IMR-90 (cell line): ENCODE measurements at regions not wholly inside any gene's neighbourhood (a gene's known extent, or its start where the extent isn't known, plus 50 kb on each side); places are given as distances from the start of the nearest gene placed in this dataset.

Experiments
- ATAC-seq: fragments of 200-7000 bp; cut with Tn5 transposase; 2 replicates; pipeline ENCODE4 v1.9.1; 2020; ENCODE audit warnings: low read depth, mild to moderate bottlenecking, moderate library complexity
- BruUV-seq: library from RNA; stranded (reverse); fragments of 400-500 nt; replicated peaks from 2 replicates; lab custom pipeline; 2021; lab: Mats Ljungman, UMichigan
- CTCF ChIA-PET: fragments of 300-600 bp; formaldehyde crosslinking; extraction: SDS; loops from one replicate; lab custom pipeline; 2021; ENCODE audit warnings: antibody characterized with exemption; lab: Yijun Ruan, JAX
- POLR2A ChIA-PET: fragments of 300-600 bp; sonication (Branson Sonifier 250); formaldehyde crosslinking; loops from one replicate; lab custom pipeline; 2022; ENCODE audit warnings: antibody characterized with exemption; ENCODE audit not compliant: unreplicated experiment; lab: Charles Lee
- DNase-seq: peaks from one replicate; pipeline ENCODE4 v3.0.0; 2013
- H2AFZ ChIP-seq: replicated peaks from 2 replicates; pipeline ENCODE3; 2013; ENCODE audit warnings: low read length, mild to moderate bottlenecking; ENCODE audit not compliant: poor library complexity
- H2AK5ac ChIP-seq: 2 replicates; pipeline ENCODE4 v1.6.1; 2013; ENCODE audit warnings: low read depth, low read length, inconsistent platforms
- H2AK9ac ChIP-seq: replicated peaks from 2 replicates; pipeline ENCODE3; 2013; ENCODE audit warnings: mild to moderate bottlenecking, low read depth, low read length, moderate library complexity; ENCODE audit not compliant: poor library complexity
- H2BK120ac ChIP-seq: 2 replicates; pipeline ENCODE4 v1.6.1; 2013; ENCODE audit warnings: low read depth, low read length, inconsistent platforms
- H2BK15ac ChIP-seq: 3 replicates; pipeline ENCODE4 v1.6.1; 2013; ENCODE audit warnings: low read depth, low read length, inconsistent platforms
- H2BK20ac ChIP-seq: 2 replicates; pipeline ENCODE4 v1.6.1; 2013; ENCODE audit warnings: low read depth, mild to moderate bottlenecking, inconsistent platforms, low read length, moderate library complexity
- H2BK5ac ChIP-seq: 2 replicates; pipeline ENCODE4 v1.6.1; 2013; ENCODE audit warnings: mild to moderate bottlenecking, low read depth, low read length, inconsistent platforms; ENCODE audit not compliant: poor library complexity, severe bottlenecking
- H3K14ac ChIP-seq: replicated peaks from 2 replicates; pipeline ENCODE4 v1.6.1; 2013; ENCODE audit warnings: low read depth, low read length, inconsistent platforms
- H3K18ac ChIP-seq: 2 replicates; pipeline ENCODE4 v1.6.1; 2013; ENCODE audit warnings: low read depth, low read length, control low read depth
- H3K23ac ChIP-seq: 2 replicates; pipeline ENCODE4 v1.6.1; 2013; ENCODE audit warnings: low read depth, low read length, inconsistent platforms
- H3K27ac ChIP-seq: 2 replicates; pipeline ENCODE4 v1.5.1; 2013; ENCODE audit warnings: mild to moderate bottlenecking, control low read depth, low read length; ENCODE audit not compliant: insufficient read depth
- H3K27me3 ChIP-seq: 2 replicates; pipeline ENCODE4 v1.6.1; 2013; ENCODE audit warnings: low read length; ENCODE audit not compliant: control insufficient read depth, insufficient read depth
- H3K36me3 ChIP-seq: 2 replicates; pipeline ENCODE4 v1.6.1; 2013; ENCODE audit warnings: low read length, mixed read lengths; ENCODE audit not compliant: control insufficient read depth, insufficient read depth
- H3K4ac ChIP-seq: 2 replicates; pipeline ENCODE4 v1.6.1; 2013; ENCODE audit warnings: low read depth, low read length, inconsistent platforms
- H3K4me1 ChIP-seq: 2 replicates; pipeline ENCODE4 v1.6.1; 2013; ENCODE audit warnings: low read length, mixed read lengths; ENCODE audit not compliant: control insufficient read depth, insufficient read depth
- H3K4me2 ChIP-seq: 2 replicates; pipeline ENCODE4 v1.6.1; 2013; ENCODE audit warnings: low read depth, mild to moderate bottlenecking, control low read depth, low read length, moderate library complexity
- H3K4me3 ChIP-seq: 2 replicates; pipeline ENCODE4 v1.5.1; 2013; ENCODE audit warnings: low read depth, mild to moderate bottlenecking, control low read depth, low read length, moderate library complexity; ENCODE audit not compliant: insufficient read depth
- H3K56ac ChIP-seq: 2 replicates; pipeline ENCODE4 v1.6.1; 2013; ENCODE audit warnings: low read length, inconsistent platforms; ENCODE audit not compliant: insufficient read depth; ENCODE audit errors: extremely low read depth
- H3K79me1 ChIP-seq, 2 experiments: 2 replicates each; pipeline ENCODE4 v1.6.1; 2013; ENCODE audit warnings: low read length in 2 of 2, inconsistent platforms in 1 of 2, low read depth in 1 of 2
- H3K9ac ChIP-seq: 2 replicates; pipeline ENCODE4 v1.6.1; 2013; ENCODE audit warnings: low read depth, low read length, control low read depth
- H3K9me1 ChIP-seq: 2 replicates; pipeline ENCODE4 v1.6.1; 2013; ENCODE audit warnings: low read length, inconsistent platforms; ENCODE audit not compliant: insufficient read depth
- H3K9me3 ChIP-seq: 2 replicates; pipeline ENCODE4 v1.6.1; 2013; ENCODE audit warnings: low read length; ENCODE audit not compliant: control insufficient read depth, insufficient read depth
- H4K20me1 ChIP-seq: 2 replicates; pipeline ENCODE4 v1.6.1; 2013; ENCODE audit warnings: low read length, inconsistent platforms; ENCODE audit not compliant: insufficient read depth
- H4K5ac ChIP-seq: 2 replicates; pipeline ENCODE4 v1.6.1; 2013; ENCODE audit warnings: mild to moderate bottlenecking, low read depth, low read length, control low read depth
- H4K8ac ChIP-seq, 2 experiments: 2 replicates each; pipeline ENCODE4 v1.6.1; 2013; ENCODE audit warnings: low read depth in 2 of 2, low read length in 2 of 2, control low read depth in 1 of 2, inconsistent platforms in 1 of 2
- H4K91ac ChIP-seq: 2 replicates; pipeline ENCODE4 v1.6.1; 2013; ENCODE audit warnings: low read depth, low read length, inconsistent platforms; ENCODE audit not compliant: insufficient read depth
- BHLHE40 ChIP-seq: fragments of 150-350 bp; IDR thresholded peaks from 2 replicates; pipeline ENCODE4 v1.6.1; 2016; ENCODE audit warnings: mild to moderate bottlenecking, low read depth, low read length
- CHD1 ChIP-seq: IDR thresholded peaks from 2 replicates; pipeline ENCODE4 v1.6.1; 2012; ENCODE audit warnings: low read depth, low read length, improper control_type of control experiment
- FOS ChIP-seq: fragments of 150-350 bp; IDR thresholded peaks from 2 replicates; pipeline ENCODE4 v1.6.1; 2016; ENCODE audit warnings: low read depth, low read length
- MAFK ChIP-seq: IDR thresholded peaks from 2 replicates; pipeline ENCODE4 v1.6.1; 2012; ENCODE audit warnings: low read depth, low read length, improper control_type of control experiment
- MAZ ChIP-seq: IDR thresholded peaks from 2 replicates; pipeline ENCODE4 v1.6.1; 2012; ENCODE audit warnings: low read depth, mild to moderate bottlenecking, low read length, improper control_type of control experiment, moderate library complexity, borderline replicate concordance
- MXI1 ChIP-seq: IDR thresholded peaks from 2 replicates; pipeline ENCODE4 v1.6.1; 2012; ENCODE audit warnings: low read depth, mild to moderate bottlenecking, low read length, moderate library complexity, borderline replicate concordance
- NFE2L2 ChIP-seq: fragments of 150-350 bp; IDR thresholded peaks from 2 replicates; pipeline ENCODE4 v1.6.1; 2016; ENCODE audit warnings: low read depth, mild to moderate bottlenecking, low read length
- POLR2A ChIP-seq: IDR thresholded peaks from 2 replicates; pipeline ENCODE4 v1.6.1; 2012; ENCODE audit warnings: mild to moderate bottlenecking, low read depth, low read length
- RAD21 ChIP-seq: IDR thresholded peaks from 2 replicates; pipeline ENCODE4 v1.6.1; 2012; ENCODE audit warnings: low read length, improper control_type of control experiment
- RCOR1 ChIP-seq: IDR thresholded peaks from 2 replicates; pipeline ENCODE4 v1.6.1; 2012; ENCODE audit warnings: mild to moderate bottlenecking, low read length, improper control_type of control experiment; ENCODE audit not compliant: insufficient replicate concordance
- RFX5 ChIP-seq: IDR thresholded peaks from 2 replicates; pipeline ENCODE4 v1.8.0; 2012; ENCODE audit warnings: low read depth, mild to moderate bottlenecking, low read length, moderate library complexity
- SMC3 ChIP-seq: fragments of 150-350 bp; IDR thresholded peaks from 2 replicates; pipeline ENCODE4 v1.6.1; 2016; ENCODE audit warnings: low read depth, mild to moderate bottlenecking, antibody characterized with exemption, low read length, moderate library complexity
- WGBS, 2 experiments: methylation state at CpG; one replicate each; pipeline versions ENCODE4 v1.1.5 to v1.1.7; 2013; ENCODE audit warnings: missing lambda C conversion rate in 2 of 2; ENCODE audit not compliant: insufficient read length in 1 of 2; ENCODE audit errors: extremely low coverage in 2 of 2; 5-methylcytosine and 5-hydroxymethylcytosine counted together
- dilution Hi-C: fragments of 300-500 bp; cut with HindIII; formaldehyde crosslinking; loops from one replicate; pipeline ENCODE4 v1.14.3; 2018; ENCODE audit warnings: low sequenced_read_pairs; ENCODE audit not compliant: unreplicated experiment
- in situ Hi-C: fragments of 300-500 bp; cut with MboI; formaldehyde crosslinking; loops from 3 replicates; pipeline ENCODE4 v1.14.3; 2019; ENCODE audit warnings: low sequenced_read_pairs, inconsistent platforms, mixed read lengths
- intact Hi-C: fragments of 100-400 bp; cut with micrococcal nuclease; formaldehyde crosslinking; loops from 2 replicates; pipeline ENCODE4 v1.10.0; 2022
- TF ChIP-seq, protein P1 (sequence below): fragments of 150-350 bp; IDR thresholded peaks from 2 replicates; pipeline ENCODE4 v1.6.1; 2017; ENCODE audit warnings: mild to moderate bottlenecking, antibody characterized with exemption, low read length, low read depth
- TF ChIP-seq, protein P2 (sequence below): conservative IDR thresholded peaks from 2 replicates; pipeline ENCODE4 v1.5.1; 2012; ENCODE audit warnings: mild to moderate bottlenecking, low read depth, low read length, improper control_type of control experiment
- TF ChIP-seq, protein P3 (sequence below): fragments of 150-350 bp; IDR thresholded peaks from 2 replicates; pipeline ENCODE4 v1.6.1; 2016; ENCODE audit warnings: low read depth, mild to moderate bottlenecking, low read length, moderate library complexity, borderline replicate concordance

GRCh38 chr2:139260052-139260430, 479.9 kb upstream of the NXPH2 start:
- no peak overlapping the region for H3K18ac ChIP-seq
- no peaks in the 10 kb centered on the region for H3K79me1 ChIP-seq
- H3K9me3 ChIP-seq, result peaks cover 7% of the 10 kb centered on the region
- intact Hi-C loops (no loop called here), dilution Hi-C loops (no loop called here), in situ Hi-C loops (no loop called here)
- no peak overlapping the region for H2BK15ac ChIP-seq
- no peak overlapping the region for H4K8ac ChIP-seq
- DNase-seq (no peak), ATAC-seq (no peak)
- H3K4me1 ChIP-seq, result no peaks in the 10 kb centered on the region
- H3K56ac ChIP-seq, result no peak overlapping the region
- H3K4me3 ChIP-seq, result no peak overlapping the region
- H2BK120ac ChIP-seq, result no peak overlapping the region
- H3K14ac ChIP-seq, result no peak overlapping the region
- H2AFZ ChIP-seq, result no peak overlapping the region
- H3K27ac ChIP-seq, result no peak overlapping the region
- no peaks in the 10 kb centered on the region for H3K36me3 ChIP-seq
- ChIA-PET CTCF (no interaction called here), POLR2A (no interaction called here)
- no peaks in the 10 kb centered on the region for H4K20me1 ChIP-seq
- no CpG with 5 or more reads among the region's 2 CpGs for WGBS, 2 experiments
- H4K91ac ChIP-seq, result no peak overlapping the region
- H3K23ac ChIP-seq, result no peak overlapping the region
- H3K9me1 ChIP-seq, result no peaks in the 10 kb centered on the region
- no peak overlapping the region for H3K9ac ChIP-seq
- H3K27me3 ChIP-seq, result no peaks in the 10 kb centered on the region
- no peak overlapping the region for H2AK5ac ChIP-seq
- no TSS peak for BruUV-seq
- H3K4ac ChIP-seq, result no peak overlapping the region
- TF ChIP-seq CHD1 (no peak), MXI1 (no peak), MAFK (no peak), FOS (no peak), RAD21 (no peak), NFE2L2 (no peak), SMC3 (no peak), POLR2A (no peak), RCOR1 (no peak), RFX5 (no peak), BHLHE40 (no peak), MAZ (no peak)
- TF ChIP-seq, protein P1, sequence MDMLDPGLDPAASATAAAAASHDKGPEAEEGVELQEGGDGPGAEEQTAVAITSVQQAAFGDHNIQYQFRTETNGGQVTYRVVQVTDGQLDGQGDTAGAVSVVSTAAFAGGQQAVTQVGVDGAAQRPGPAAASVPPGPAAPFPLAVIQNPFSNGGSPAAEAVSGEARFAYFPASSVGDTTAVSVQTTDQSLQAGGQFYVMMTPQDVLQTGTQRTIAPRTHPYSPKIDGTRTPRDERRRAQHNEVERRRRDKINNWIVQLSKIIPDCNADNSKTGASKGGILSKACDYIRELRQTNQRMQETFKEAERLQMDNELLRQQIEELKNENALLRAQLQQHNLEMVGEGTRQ, result no peak
- TF ChIP-seq, protein P2, sequence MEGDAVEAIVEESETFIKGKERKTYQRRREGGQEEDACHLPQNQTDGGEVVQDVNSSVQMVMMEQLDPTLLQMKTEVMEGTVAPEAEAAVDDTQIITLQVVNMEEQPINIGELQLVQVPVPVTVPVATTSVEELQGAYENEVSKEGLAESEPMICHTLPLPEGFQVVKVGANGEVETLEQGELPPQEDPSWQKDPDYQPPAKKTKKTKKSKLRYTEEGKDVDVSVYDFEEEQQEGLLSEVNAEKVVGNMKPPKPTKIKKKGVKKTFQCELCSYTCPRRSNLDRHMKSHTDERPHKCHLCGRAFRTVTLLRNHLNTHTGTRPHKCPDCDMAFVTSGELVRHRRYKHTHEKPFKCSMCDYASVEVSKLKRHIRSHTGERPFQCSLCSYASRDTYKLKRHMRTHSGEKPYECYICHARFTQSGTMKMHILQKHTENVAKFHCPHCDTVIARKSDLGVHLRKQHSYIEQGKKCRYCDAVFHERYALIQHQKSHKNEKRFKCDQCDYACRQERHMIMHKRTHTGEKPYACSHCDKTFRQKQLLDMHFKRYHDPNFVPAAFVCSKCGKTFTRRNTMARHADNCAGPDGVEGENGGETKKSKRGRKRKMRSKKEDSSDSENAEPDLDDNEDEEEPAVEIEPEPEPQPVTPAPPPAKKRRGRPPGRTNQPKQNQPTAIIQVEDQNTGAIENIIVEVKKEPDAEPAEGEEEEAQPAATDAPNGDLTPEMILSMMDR, result no peak
- TF ChIP-seq, protein P3, sequence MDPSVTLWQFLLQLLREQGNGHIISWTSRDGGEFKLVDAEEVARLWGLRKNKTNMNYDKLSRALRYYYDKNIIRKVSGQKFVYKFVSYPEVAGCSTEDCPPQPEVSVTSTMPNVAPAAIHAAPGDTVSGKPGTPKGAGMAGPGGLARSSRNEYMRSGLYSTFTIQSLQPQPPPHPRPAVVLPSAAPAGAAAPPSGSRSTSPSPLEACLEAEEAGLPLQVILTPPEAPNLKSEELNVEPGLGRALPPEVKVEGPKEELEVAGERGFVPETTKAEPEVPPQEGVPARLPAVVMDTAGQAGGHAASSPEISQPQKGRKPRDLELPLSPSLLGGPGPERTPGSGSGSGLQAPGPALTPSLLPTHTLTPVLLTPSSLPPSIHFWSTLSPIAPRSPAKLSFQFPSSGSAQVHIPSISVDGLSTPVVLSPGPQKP, result no peak
- no peak overlapping the region for H4K5ac ChIP-seq
- no peak overlapping the region for H3K4me2 ChIP-seq
- no peak overlapping the region for H2BK5ac ChIP-seq
- H2BK20ac ChIP-seq, result no peak overlapping the region
- H2AK9ac ChIP-seq, result no peak overlapping the region
